ENCODE measurements at regions not wholly inside any gene's neighbourhood (a gene's known extent, or its start where the extent isn't known, plus 50 kb on each side); places are given as distances from the start of the nearest gene placed in this dataset.
"Not testable (repeated sequence)": the region's sequence is repeated elsewhere in the genome, so short reads cannot be mapped to it uniquely, and the experiment has no call there.

GRCh38 chr2:8142461-8142860, 539.4 kb upstream of the ID2 start:
- no peak overlapping the region for H3K27ac ChIP-seq
- DNase-seq (ENCODE audit: low spot score) (no peak), ATAC-seq (ENCODE audit: insufficient number of reproducible peaks, low FRiP score, low read depth) (no peak)
- no peaks in the 10 kb centered on the region for H3K9me3 ChIP-seq
- TF ChIP-seq CTCF (IDR thresholded peaks at IDR 0.05), result no peak
- H3K27me3 ChIP-seq (replicated peaks; ENCODE audit: insufficient read depth), result no peaks in the 10 kb centered on the region
- peaks cover 13 to 30% of the 10 kb centered on the region in 2 donors for H3K4me1 ChIP-seq (ENCODE audit: control insufficient read depth in 1 of 2, low read depth in 2 of 2)
- no peaks in the 10 kb centered on the region for H3K36me3 ChIP-seq
- H3K4me3 ChIP-seq, result no peak overlapping the region

- Histone ChIP-seq H3K4me3 (no peak overlapping the region), H3K27me3 (replicated peaks; ENCODE audit: insufficient read depth) (no peaks in the 10 kb centered on the region), H3K27ac (no peak overlapping the region), H3K4me1 (ENCODE audit: control insufficient read depth in 1 of 2, low read depth in 2 of 2) (peaks cover 17 to 39% of the 10 kb centered on the region in 2 donors), H3K9me3 (no peaks in the 10 kb centered on the region), H3K36me3 (no peaks in the 10 kb centered on the region)
- no peak for ATAC-seq (ENCODE audit: insufficient number of reproducible peaks, low FRiP score, low read depth)
- DNase-seq (ENCODE audit: low spot score), result no peak
- no peak for TF ChIP-seq CTCF (IDR thresholded peaks at IDR 0.05)
Measured at GRCh38 chr2:8144131-8144631, 537.7 kb upstream of the ID2 start.

GRCh38 chr2:8144785-8145184, 537.1 kb upstream of the ID2 start:
- no peak for DNase-seq (ENCODE audit: low spot score)
- H3K27ac ChIP-seq, result no peak overlapping the region

GRCh38 chr2:8145375-8145774, 536.5 kb upstream of the ID2 start:
- not testable (repeated sequence) for H3K4me3 ChIP-seq; DNase-seq (ENCODE audit: low spot score); ATAC-seq (ENCODE audit: insufficient number of reproducible peaks, low FRiP score, low read depth); H3K36me3 ChIP-seq; H3K27ac ChIP-seq; H3K27me3 ChIP-seq (replicated peaks; ENCODE audit: insufficient read depth); H3K9me3 ChIP-seq
- H3K4me1 ChIP-seq (ENCODE audit: control insufficient read depth in 1 of 2, low read depth in 2 of 2), result peaks cover 11 to 40% of the 10 kb centered on the region in 2 donors

More at GRCh38 chr2:8144785-8145184, 537.1 kb upstream of the ID2 start:
- TF ChIP-seq CTCF (IDR thresholded peaks at IDR 0.05), result no peak
- H3K4me3 ChIP-seq, result no peak overlapping the region
- H3K36me3 ChIP-seq, result no peaks in the 10 kb centered on the region
- H3K27me3 ChIP-seq (replicated peaks; ENCODE audit: insufficient read depth), result no peaks in the 10 kb centered on the region
- peaks cover 16 to 39% of the 10 kb centered on the region in 2 donors for H3K4me1 ChIP-seq (ENCODE audit: control insufficient read depth in 1 of 2, low read depth in 2 of 2)
- no peak for ATAC-seq (ENCODE audit: insufficient number of reproducible peaks, low FRiP score, low read depth)
- H3K9me3 ChIP-seq, result no peaks in the 10 kb centered on the region

- Histone ChIP-seq H3K36me3 (no peaks in the 10 kb centered on the region), H3K27ac (no peak overlapping the region), H3K4me1 (ENCODE audit: control insufficient read depth in 1 of 2, low read depth in 2 of 2) (peaks cover 11 to 43% of the 10 kb centered on the region in 2 donors), H3K4me3 (no peak overlapping the region), H3K9me3 (no peaks in the 10 kb centered on the region), H3K27me3 (replicated peaks; ENCODE audit: insufficient read depth) (no peaks in the 10 kb centered on the region)
- ATAC-seq (ENCODE audit: insufficient number of reproducible peaks, low FRiP score, low read depth), result no peak
- DNase-seq (ENCODE audit: low spot score), result no peak
- no peak for TF ChIP-seq CTCF (IDR thresholded peaks at IDR 0.05)
Measured at GRCh38 chr2:8146132-8147005, 535.5 kb upstream of the ID2 start.

Data from thoracic aorta (tissue), 2 donors.